ENCODE measurements at regions not wholly inside any gene's neighbourhood (a gene's known extent, or its start where the extent isn't known, plus 50 kb on each side); places are given as distances from the start of the nearest gene placed in this dataset.

- no peak for TF ChIP-seq CTCF (IDR thresholded peaks at IDR 0.05; ENCODE audit: insufficient read depth, low read length, severe bottlenecking)
- H3K36me3 ChIP-seq (ENCODE audit: control insufficient read depth, insufficient read depth, low read length), result no peaks in the 10 kb centered on the region
- FAIRE-seq (no peak), DNase-seq (ENCODE audit: low read depth) (no peak)
- H3K27me3 ChIP-seq (ENCODE audit: control insufficient read depth, insufficient read depth, low read length), result no peaks in the 10 kb centered on the region
- no peak overlapping the region for H3K4me3 ChIP-seq (ENCODE audit: low read depth, low read length)
Observed at GRCh38 chr11:76288166-76288980, 82.1 kb upstream of the WNT11 start.

GRCh38 chr11:76287227-76287626, 80.9 kb upstream of the WNT11 start:
- Histone ChIP-seq H3K4me3 (ENCODE audit: low read depth, low read length) (no peak overlapping the region), H3K27me3 (ENCODE audit: control insufficient read depth, insufficient read depth, low read length) (no peaks in the 10 kb centered on the region), H3K36me3 (ENCODE audit: control insufficient read depth, insufficient read depth, low read length) (no peaks in the 10 kb centered on the region)
- FAIRE-seq, result no peak
- TF ChIP-seq CTCF (IDR thresholded peaks at IDR 0.05; ENCODE audit: insufficient read depth, low read length, severe bottlenecking), result no peak
- DNase-seq (ENCODE audit: low read depth), result no peak

- no peak for FAIRE-seq
- no peaks in the 10 kb centered on the region for H3K27me3 ChIP-seq (ENCODE audit: control insufficient read depth, insufficient read depth, low read length)
Observed at GRCh38 chr11:76285397-76286104, 79.2 kb upstream of the WNT11 start.

GRCh38 chr11:76284161-76284560, 77.9 kb upstream of the WNT11 start:
- FAIRE-seq (no peak), DNase-seq (ENCODE audit: low read depth) (no peak)
- no peak overlapping the region for H3K4me3 ChIP-seq (ENCODE audit: low read depth, low read length)
- no peak for TF ChIP-seq CTCF (IDR thresholded peaks at IDR 0.05; ENCODE audit: insufficient read depth, low read length, severe bottlenecking)
- H3K36me3 ChIP-seq (ENCODE audit: control insufficient read depth, insufficient read depth, low read length), result no peaks in the 10 kb centered on the region
- H3K27me3 ChIP-seq (ENCODE audit: control insufficient read depth, insufficient read depth, low read length), result no peaks in the 10 kb centered on the region

More at GRCh38 chr11:76285397-76286104, 79.2 kb upstream of the WNT11 start:
- no peak for TF ChIP-seq CTCF (IDR thresholded peaks at IDR 0.05; ENCODE audit: insufficient read depth, low read length, severe bottlenecking)
- Histone ChIP-seq H3K36me3 (ENCODE audit: control insufficient read depth, insufficient read depth, low read length) (no peaks in the 10 kb centered on the region), H3K4me3 (ENCODE audit: low read depth, low read length) (no peak overlapping the region)
- no peak for DNase-seq (ENCODE audit: low read depth)

GRCh38 chr11:76282811-76283595, 76.7 kb upstream of the WNT11 start:
- DNase-seq (ENCODE audit: low read depth), result no peak
- no peak for FAIRE-seq
- Histone ChIP-seq H3K27me3 (ENCODE audit: control insufficient read depth, insufficient read depth, low read length) (no peaks in the 10 kb centered on the region), H3K36me3 (ENCODE audit: control insufficient read depth, insufficient read depth, low read length) (no peaks in the 10 kb centered on the region), H3K4me3 (ENCODE audit: low read depth, low read length) (no peak overlapping the region)
- TF ChIP-seq CTCF (IDR thresholded peaks at IDR 0.05; ENCODE audit: insufficient read depth, low read length, severe bottlenecking), result no peak

All from bronchial epithelial cell (primary cell).